GM12891 (cell line): ENCODE measurements at regions not wholly inside any gene's neighbourhood (a gene's known extent, or its start where the extent isn't known, plus 50 kb on each side); places are given as distances from the start of the nearest gene placed in this dataset.

Experiments
- POLR2A ChIP-seq: IDR thresholded peaks from 2 replicates; pipeline ENCODE4 v1.6.1; 2011; ENCODE audit warnings: low read depth, low read length, control low read depth
- POLR2AphosphoS5 ChIP-seq: IDR thresholded peaks from 2 replicates; pipeline ENCODE4 v1.6.1; 2011; ENCODE audit warnings: low read depth, low read length, control low read depth
- TAF1 ChIP-seq: IDR thresholded peaks from 2 replicates; pipeline ENCODE4 v1.6.1; 2011; ENCODE audit warnings: low read depth, low read length, control low read depth

- no peak for TF ChIP-seq POLR2AphosphoS5
- no peak for TF ChIP-seq TAF1
- TF ChIP-seq POLR2A, result no peak
Measured at GRCh38 chr7:67618556-67619162, 622.0 kb downstream of the TYW1 start.
